ENCODE measurements at regions not wholly inside any gene's neighbourhood (a gene's known extent, or its start where the extent isn't known, plus 50 kb on each side); places are given as distances from the start of the nearest gene placed in this dataset.

- intact Hi-C loops (cut with micrococcal nuclease) = no loop called here
- H3K4me3 ChIP-seq = no peak overlapping the region
- no peaks in the 10 kb centered on the region for H3K4me1 ChIP-seq (replicated peaks in 1 of 2; ENCODE audit: control insufficient read depth in 2 of 2, insufficient read depth in 2 of 2, low read length in 2 of 2)
- no peaks in the 10 kb centered on the region for H3K9me3 ChIP-seq (replicated peaks; ENCODE audit: control insufficient read depth, insufficient read depth, low read depth, low read length)
- no TSS peak for BruUV-seq (replicated peaks)
- FAIRE-seq = no peak
- TF ChIP-seq E2F8 (IDR thresholded peaks at IDR 0.05; ENCODE audit: low read depth, partially characterized antibody) (no peak), FOXM1 (IDR thresholded peaks at IDR 0.05; ENCODE audit: low read depth) (no peak), FOXM1 (CRISPR knock-in tag; IDR thresholded peaks at IDR 0.05; ENCODE audit: low read depth) (no peak), HINFP (tag; conservative IDR thresholded peaks at IDR 0.05; ENCODE audit: low read depth) (no peak), EP300 (IDR thresholded peaks at IDR 0.05; ENCODE audit: low read length) (no peak), PML (IDR thresholded peaks at IDR 0.05; ENCODE audit: low read length) (no peak), PYGO2 (tag; IDR thresholded peaks at IDR 0.05) (no peak), ZBTB33 (CRISPR knock-in tag; IDR thresholded peaks at IDR 0.05) (no peak), ZBTB8A (IDR thresholded peaks at IDR 0.05; ENCODE audit: partially characterized antibody) (no peak)
- TF ChIP-seq, protein P1, sequence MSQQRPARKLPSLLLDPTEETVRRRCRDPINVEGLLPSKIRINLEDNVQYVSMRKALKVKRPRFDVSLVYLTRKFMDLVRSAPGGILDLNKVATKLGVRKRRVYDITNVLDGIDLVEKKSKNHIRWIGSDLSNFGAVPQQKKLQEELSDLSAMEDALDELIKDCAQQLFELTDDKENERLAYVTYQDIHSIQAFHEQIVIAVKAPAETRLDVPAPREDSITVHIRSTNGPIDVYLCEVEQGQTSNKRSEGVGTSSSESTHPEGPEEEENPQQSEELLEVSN (IDR thresholded peaks at IDR 0.05; ENCODE audit: borderline replicate concordance in 1 of 2, extremely low read depth in 1 of 2, insufficient read depth in 1 of 2, insufficient read length in 1 of 2, low read depth in 1 of 2, low read length in 1 of 2, poor library complexity in 1 of 2, severe bottlenecking in 1 of 2) = no peak
- TF ChIP-seq, protein P2, sequence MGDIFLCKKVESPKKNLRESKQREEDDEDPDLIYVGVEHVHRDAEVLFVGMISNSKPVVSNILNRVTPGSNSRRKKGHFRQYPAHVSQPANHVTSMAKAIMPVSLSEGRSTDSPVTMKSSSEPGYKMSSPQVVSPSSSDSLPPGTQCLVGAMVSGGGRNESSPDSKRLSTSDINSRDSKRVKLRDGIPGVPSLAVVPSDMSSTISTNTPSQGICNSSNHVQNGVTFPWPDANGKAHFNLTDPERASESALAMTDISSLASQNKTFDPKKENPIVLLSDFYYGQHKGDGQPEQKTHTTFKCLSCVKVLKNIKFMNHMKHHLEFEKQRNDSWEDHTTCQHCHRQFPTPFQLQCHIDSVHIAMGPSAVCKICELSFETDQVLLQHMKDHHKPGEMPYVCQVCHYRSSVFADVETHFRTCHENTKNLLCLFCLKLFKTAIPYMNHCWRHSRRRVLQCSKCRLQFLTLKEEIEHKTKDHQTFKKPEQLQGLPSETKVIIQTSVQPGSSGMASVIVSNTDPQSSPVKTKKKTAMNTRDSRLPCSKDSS (IDR thresholded peaks at IDR 0.05; ENCODE audit: low read depth, partially characterized antibody) = no peak
- TF ChIP-seq, protein P3, sequence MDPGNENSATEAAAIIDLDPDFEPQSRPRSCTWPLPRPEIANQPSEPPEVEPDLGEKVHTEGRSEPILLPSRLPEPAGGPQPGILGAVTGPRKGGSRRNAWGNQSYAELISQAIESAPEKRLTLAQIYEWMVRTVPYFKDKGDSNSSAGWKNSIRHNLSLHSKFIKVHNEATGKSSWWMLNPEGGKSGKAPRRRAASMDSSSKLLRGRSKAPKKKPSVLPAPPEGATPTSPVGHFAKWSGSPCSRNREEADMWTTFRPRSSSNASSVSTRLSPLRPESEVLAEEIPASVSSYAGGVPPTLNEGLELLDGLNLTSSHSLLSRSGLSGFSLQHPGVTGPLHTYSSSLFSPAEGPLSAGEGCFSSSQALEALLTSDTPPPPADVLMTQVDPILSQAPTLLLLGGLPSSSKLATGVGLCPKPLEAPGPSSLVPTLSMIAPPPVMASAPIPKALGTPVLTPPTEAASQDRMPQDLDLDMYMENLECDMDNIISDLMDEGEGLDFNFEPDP (CRISPR knock-in tag; IDR thresholded peaks at IDR 0.05) = no peak
- 10% methylated on average over 1 of the region's 1 CpG for WGBS (ENCODE audit: insufficient coverage, low coverage, missing lambda C conversion rate)
- no peaks in the 10 kb centered on the region for H3K27me3 ChIP-seq (ENCODE audit: control insufficient read depth in 2 of 2, insufficient read depth in 2 of 2, low read length in 2 of 2)
- H2AFZ ChIP-seq (ENCODE audit: low read depth, low read length) = no peak overlapping the region
- in situ Hi-C loops (cut with MboI) = no loop called here
- no peak for DNase-seq (ENCODE audit: extremely low read depth in 1 of 4, low spot score in 3 of 4)
- H3K27ac ChIP-seq (ENCODE audit: extremely low read depth, low read depth, low read length) = no peak overlapping the region
- no peaks in the 10 kb centered on the region for H3K79me2 ChIP-seq (ENCODE audit: control insufficient read depth, insufficient read depth, low read length)
- ATAC-seq = no peak
- POLR2A ChIA-PET = no interaction called here
- H3K36me3 ChIP-seq (ENCODE audit: control insufficient read depth, insufficient read depth, low read length) = no peaks in the 10 kb centered on the region
- CTCF ChIA-PET (ENCODE audit: low intra/inter-chr PET ratio) = no interaction called here
- H4K20me1 ChIP-seq (replicated peaks; ENCODE audit: control insufficient read depth, insufficient read depth, low read length) = no peaks in the 10 kb centered on the region
- no peak overlapping the region for H3K4me2 ChIP-seq (ENCODE audit: insufficient read depth, low read length)
- no peak overlapping the region for H3K9ac ChIP-seq (ENCODE audit: insufficient read depth in 1 of 2, low read depth in 2 of 2, low read length in 2 of 2)
- no peaks in the 10 kb centered on the region for H3K9me1 ChIP-seq (ENCODE audit: control insufficient read depth, insufficient read depth, low read length)
Observed at GRCh38 chr4:84219656-84220055, 279.4 kb downstream of the NKX6-1 start.

Data from K562 (cell line).